Activated gamma-delta T cell treated with anti-CD3 and anti-CD28 coated beads, Interleukin-2, amount 50 U/mL, for 16 hours (primary cell): ENCODE measurements at regions not wholly inside any gene's neighbourhood (a gene's known extent, or its start where the extent isn't known, plus 50 kb on each side); places are given as distances from the start of the nearest gene placed in this dataset.
"Not testable (repeated sequence)": the region's sequence is repeated elsewhere in the genome, so short reads cannot be mapped to it uniquely, and the experiment has no call there.

Experiments
- DNase-seq: peaks from one replicate; pipeline ENCODE4 v3.0.0-alpha.2; 2020; ENCODE audit warnings: low read depth

GRCh38 chr9:108056805-108057386 lies 567.3 kb upstream of the KLF4 start:
- DNase-seq: no peak

- DNase-seq: no peak
These were observed 566.7 kb upstream of the KLF4 start for GRCh38 chr9:108056084-108056804.

GRCh38 chr9:108054131-108054630 lies 564.6 kb upstream of the KLF4 start:
- DNase-seq: no peak

GRCh38 chr9:108053555-108054061 lies 564.0 kb upstream of the KLF4 start:
- no peak for DNase-seq

- no peak for DNase-seq
These were observed 563.0 kb upstream of the KLF4 start for GRCh38 chr9:108052431-108053080.

GRCh38 chr9:108050894-108051293 lies 561.3 kb upstream of the KLF4 start:
- DNase-seq: no peak

GRCh38 chr9:108049671-108050494 lies 560.3 kb upstream of the KLF4 start:
- DNase-seq: no peak

GRCh38 chr9:108049026-108049607 lies 559.5 kb upstream of the KLF4 start:
- DNase-seq: no peak

GRCh38 chr9:108048406-108049025 lies 558.9 kb upstream of the KLF4 start:
- no peak for DNase-seq

GRCh38 chr9:108047777-108048176 lies 558.2 kb upstream of the KLF4 start:
- not testable (repeated sequence) for DNase-seq

- DNase-seq: no peak
These were observed 557.7 kb upstream of the KLF4 start for GRCh38 chr9:108047264-108047663.

- no peak for DNase-seq
These were observed 556.3 kb upstream of the KLF4 start for GRCh38 chr9:108045851-108046250.

- no peak for DNase-seq
These were observed 554.0 kb upstream of the KLF4 start for GRCh38 chr9:108043585-108043984.

- DNase-seq: no peak
These were observed 552.0 kb upstream of the KLF4 start for GRCh38 chr9:108041551-108041950.

GRCh38 chr9:108040783-108041182 lies 551.2 kb upstream of the KLF4 start:
- DNase-seq: no peak

GRCh38 chr9:108039493-108039892 lies 549.9 kb upstream of the KLF4 start:
- DNase-seq: no peak

- DNase-seq: no peak
These were observed 549.4 kb upstream of the KLF4 start for GRCh38 chr9:108039012-108039411.

GRCh38 chr9:108035487-108035886 lies 545.9 kb upstream of the KLF4 start:
- no peak for DNase-seq

GRCh38 chr9:108033976-108034964 lies 544.7 kb upstream of the KLF4 start:
- no peak for DNase-seq

- DNase-seq: not testable (repeated sequence)
These were observed 542.5 kb upstream of the KLF4 start for GRCh38 chr9:108032079-108032478.
